ENCODE measurements at regions not wholly inside any gene's neighbourhood (a gene's known extent, or its start where the extent isn't known, plus 50 kb on each side); places are given as distances from the start of the nearest gene placed in this dataset.

- no peak overlapping the region for H3K27ac Mint-ChIP-seq (ENCODE audit: unreplicated experiment)
- TF ChIP-seq CTCF (IDR thresholded peaks at IDR 0.05; ENCODE audit: unreplicated experiment): no peak
- no peaks in the 10 kb centered on the region for H3K27me3 Mint-ChIP-seq (ENCODE audit: unreplicated experiment)
- DNase-seq: no peak
- H3K4me3 Mint-ChIP-seq (ENCODE audit: low read depth, unreplicated experiment): no peak overlapping the region
- CTCF ChIA-PET: no interaction called here
- intact Hi-C loops (cut with micrococcal nuclease; ENCODE audit: unreplicated experiment): no loop called here
- H3K4me1 Mint-ChIP-seq (ENCODE audit: low read depth, unreplicated experiment): no peaks in the 10 kb centered on the region
- H3K9me3 Mint-ChIP-seq (ENCODE audit: low read depth, unreplicated experiment): peaks cover 33% of the 10 kb centered on the region
- H3K36me3 Mint-ChIP-seq (ENCODE audit: insufficient read depth, unreplicated experiment): no peaks in the 10 kb centered on the region
- BruUV-seq (replicated peaks): no TSS peak
These were observed 395.8 kb upstream of the TBX3 start for GRCh38 chr12:115079760-115080159.

- no peak for TF ChIP-seq CTCF (IDR thresholded peaks at IDR 0.05; ENCODE audit: unreplicated experiment)
- H3K27me3 Mint-ChIP-seq (ENCODE audit: unreplicated experiment): no peaks in the 10 kb centered on the region
- CTCF ChIA-PET: interaction anchor here (0.5 kb wide), 1 partner anchor 168 kb away, joined by 6 read pairs; no protein-coding TSS in a partner anchor
- no TSS peak for BruUV-seq (replicated peaks)
- H3K4me1 Mint-ChIP-seq (ENCODE audit: low read depth, unreplicated experiment): no peaks in the 10 kb centered on the region
- H3K36me3 Mint-ChIP-seq (ENCODE audit: insufficient read depth, unreplicated experiment): no peaks in the 10 kb centered on the region
- intact Hi-C loops (cut with micrococcal nuclease; ENCODE audit: unreplicated experiment): no loop called here
- H3K27ac Mint-ChIP-seq (ENCODE audit: unreplicated experiment): no peak overlapping the region
- H3K4me3 Mint-ChIP-seq (ENCODE audit: low read depth, unreplicated experiment): no peak overlapping the region
- no peak for DNase-seq
- H3K9me3 Mint-ChIP-seq (ENCODE audit: low read depth, unreplicated experiment): peaks cover 33% of the 10 kb centered on the region
These were observed 395.0 kb upstream of the TBX3 start for GRCh38 chr12:115078990-115079389.

- CTCF ChIA-PET: no interaction called here
- Mint-ChIP-seq H3K9me3 (ENCODE audit: low read depth, unreplicated experiment) (peaks cover 36% of the 10 kb centered on the region), H3K27ac (ENCODE audit: unreplicated experiment) (no peak overlapping the region), H3K4me3 (ENCODE audit: low read depth, unreplicated experiment) (no peak overlapping the region), H3K36me3 (ENCODE audit: insufficient read depth, unreplicated experiment) (no peaks in the 10 kb centered on the region), H3K4me1 (ENCODE audit: low read depth, unreplicated experiment) (no peaks in the 10 kb centered on the region), H3K27me3 (ENCODE audit: unreplicated experiment) (no peaks in the 10 kb centered on the region)
- intact Hi-C loops (cut with micrococcal nuclease; ENCODE audit: unreplicated experiment): no loop called here
- no peak for DNase-seq
- BruUV-seq (replicated peaks): no TSS peak
- TF ChIP-seq CTCF (IDR thresholded peaks at IDR 0.05; ENCODE audit: unreplicated experiment): no peak
These were observed 394.4 kb upstream of the TBX3 start for GRCh38 chr12:115078334-115078733.

GRCh38 chr12:115075552-115076170 lies 391.7 kb upstream of the TBX3 start:
- no peak overlapping the region for H3K27ac Mint-ChIP-seq (ENCODE audit: unreplicated experiment)
- BruUV-seq (replicated peaks): no TSS peak
- intact Hi-C loops (cut with micrococcal nuclease; ENCODE audit: unreplicated experiment): no loop called here
- H3K4me3 Mint-ChIP-seq (ENCODE audit: low read depth, unreplicated experiment): no peak overlapping the region
- CTCF ChIA-PET: no interaction called here
- H3K4me1 Mint-ChIP-seq (ENCODE audit: low read depth, unreplicated experiment): no peaks in the 10 kb centered on the region
- no peak for TF ChIP-seq CTCF (IDR thresholded peaks at IDR 0.05; ENCODE audit: unreplicated experiment)
- H3K9me3 Mint-ChIP-seq (ENCODE audit: low read depth, unreplicated experiment): peaks cover 29% of the 10 kb centered on the region
- H3K36me3 Mint-ChIP-seq (ENCODE audit: insufficient read depth, unreplicated experiment): no peaks in the 10 kb centered on the region
- DNase-seq: no peak
- no peaks in the 10 kb centered on the region for H3K27me3 Mint-ChIP-seq (ENCODE audit: unreplicated experiment)

Measured in Calu3 (cell line).